ENCODE measurements at regions not wholly inside any gene's neighbourhood (a gene's known extent, or its start where the extent isn't known, plus 50 kb on each side); places are given as distances from the start of the nearest gene placed in this dataset.
"Not testable (repeated sequence)": the region's sequence is repeated elsewhere in the genome, so short reads cannot be mapped to it uniquely, and the experiment has no call there.

DNA sequence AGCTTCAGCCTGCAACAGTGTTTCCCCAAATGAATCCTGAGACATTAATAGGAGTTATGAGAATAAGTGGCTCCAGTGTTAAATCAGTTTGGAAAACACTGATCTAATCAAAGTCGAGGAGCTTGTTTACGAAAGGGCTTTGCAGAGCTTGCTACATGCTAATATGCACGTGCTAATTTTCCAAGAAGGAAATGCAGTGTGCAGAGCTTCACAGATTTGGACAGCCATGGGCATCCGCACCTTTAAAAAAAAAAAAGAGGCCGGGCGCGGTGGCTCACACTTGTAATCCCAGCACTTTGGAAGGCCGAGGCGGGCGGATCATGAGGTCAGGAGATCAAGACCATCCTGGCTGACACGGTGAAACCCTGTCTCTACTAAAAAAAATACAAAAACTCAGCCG is 79.7 kb upstream of the LMO2 start:
- TF ChIP-seq, protein P1, sequence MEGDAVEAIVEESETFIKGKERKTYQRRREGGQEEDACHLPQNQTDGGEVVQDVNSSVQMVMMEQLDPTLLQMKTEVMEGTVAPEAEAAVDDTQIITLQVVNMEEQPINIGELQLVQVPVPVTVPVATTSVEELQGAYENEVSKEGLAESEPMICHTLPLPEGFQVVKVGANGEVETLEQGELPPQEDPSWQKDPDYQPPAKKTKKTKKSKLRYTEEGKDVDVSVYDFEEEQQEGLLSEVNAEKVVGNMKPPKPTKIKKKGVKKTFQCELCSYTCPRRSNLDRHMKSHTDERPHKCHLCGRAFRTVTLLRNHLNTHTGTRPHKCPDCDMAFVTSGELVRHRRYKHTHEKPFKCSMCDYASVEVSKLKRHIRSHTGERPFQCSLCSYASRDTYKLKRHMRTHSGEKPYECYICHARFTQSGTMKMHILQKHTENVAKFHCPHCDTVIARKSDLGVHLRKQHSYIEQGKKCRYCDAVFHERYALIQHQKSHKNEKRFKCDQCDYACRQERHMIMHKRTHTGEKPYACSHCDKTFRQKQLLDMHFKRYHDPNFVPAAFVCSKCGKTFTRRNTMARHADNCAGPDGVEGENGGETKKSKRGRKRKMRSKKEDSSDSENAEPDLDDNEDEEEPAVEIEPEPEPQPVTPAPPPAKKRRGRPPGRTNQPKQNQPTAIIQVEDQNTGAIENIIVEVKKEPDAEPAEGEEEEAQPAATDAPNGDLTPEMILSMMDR (IDR thresholded peaks at IDR 0.05; ENCODE audit: insufficient read depth, low read length, poor library complexity, severe bottlenecking) = not testable (repeated sequence)
- not testable (repeated sequence) for TF ChIP-seq EZH2phosphoT487 (conservative IDR thresholded peaks at IDR 0.05; ENCODE audit: low read length)

Measured in SU-DHL-6 (cell line).